HG02588 (cell line): ENCODE measurements at regions not wholly inside any gene's neighbourhood (a gene's known extent, or its start where the extent isn't known, plus 50 kb on each side); places are given as distances from the start of the nearest gene placed in this dataset.

ENCODE experiments used
- ATAC-seq: cut with Tn5 transposase; IDR thresholded peaks from one replicate; pipeline ENCODE4 v1.9.1; 2021; ENCODE audit warnings: mild to moderate bottlenecking, moderate library complexity; ENCODE audit not compliant: unreplicated experiment

- ATAC-seq, result no peak
Observed at GRCh38 chr6:106773996-106774629, 144.7 kb downstream of the QRSL1 start.

- ATAC-seq, result no peak
Observed at GRCh38 chr6:106773522-106773921, 144.1 kb downstream of the QRSL1 start.

- ATAC-seq, result no peak
Observed at GRCh38 chr6:106772270-106773142, 143.1 kb downstream of the QRSL1 start.

- ATAC-seq, result no peak
Observed at GRCh38 chr6:106771822-106772221, 142.4 kb downstream of the QRSL1 start.

GRCh38 chr6:106770663-106771062 lies 141.3 kb downstream of the QRSL1 start:
- no peak for ATAC-seq

DNA sequence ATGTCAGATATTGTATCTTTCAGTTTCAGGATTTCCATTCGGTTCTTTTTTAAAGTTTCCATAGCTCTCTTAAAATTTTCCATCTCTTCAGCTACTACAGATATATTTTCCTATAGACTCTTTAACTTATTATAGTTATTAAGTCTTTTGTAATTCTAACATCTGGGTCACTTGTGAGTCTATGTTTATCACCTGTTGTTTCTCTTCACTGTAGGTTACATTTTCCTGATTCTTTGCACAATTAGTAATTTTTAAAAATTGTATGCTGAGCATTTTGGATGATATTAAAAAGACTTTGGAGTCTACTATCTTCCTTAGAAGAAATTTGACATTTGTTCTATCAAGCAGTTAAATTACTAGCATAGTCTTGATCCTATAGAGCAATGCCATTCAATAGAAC lies 140.7 kb downstream of the QRSL1 start:
- ATAC-seq, result no peak

DNA sequence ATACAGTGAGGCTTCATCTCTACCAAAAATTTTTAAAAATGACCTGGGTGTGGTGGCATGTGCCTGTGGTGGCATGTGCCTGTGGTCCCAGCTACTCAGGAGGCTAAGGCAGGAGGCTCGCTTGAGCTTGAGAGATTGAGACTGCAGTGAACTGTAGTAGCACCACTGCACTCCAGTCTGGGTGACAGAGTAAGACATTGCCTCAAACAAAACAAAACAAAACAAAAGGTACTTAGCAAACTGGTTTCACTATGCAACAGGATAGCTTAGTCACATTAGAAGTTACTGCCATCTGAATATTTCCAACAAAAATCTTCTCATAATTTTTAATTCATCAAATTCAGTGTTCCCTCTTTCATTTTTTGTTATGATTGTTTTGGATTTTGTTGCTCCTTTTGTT lies 137.9 kb downstream of the QRSL1 start:
- ATAC-seq, result no peak

- no peak for ATAC-seq
Observed at GRCh38 chr6:106766201-106766600, 136.8 kb downstream of the QRSL1 start.

- no peak for ATAC-seq
Observed at GRCh38 chr6:106765496-106765895, 136.1 kb downstream of the QRSL1 start.

DNA sequence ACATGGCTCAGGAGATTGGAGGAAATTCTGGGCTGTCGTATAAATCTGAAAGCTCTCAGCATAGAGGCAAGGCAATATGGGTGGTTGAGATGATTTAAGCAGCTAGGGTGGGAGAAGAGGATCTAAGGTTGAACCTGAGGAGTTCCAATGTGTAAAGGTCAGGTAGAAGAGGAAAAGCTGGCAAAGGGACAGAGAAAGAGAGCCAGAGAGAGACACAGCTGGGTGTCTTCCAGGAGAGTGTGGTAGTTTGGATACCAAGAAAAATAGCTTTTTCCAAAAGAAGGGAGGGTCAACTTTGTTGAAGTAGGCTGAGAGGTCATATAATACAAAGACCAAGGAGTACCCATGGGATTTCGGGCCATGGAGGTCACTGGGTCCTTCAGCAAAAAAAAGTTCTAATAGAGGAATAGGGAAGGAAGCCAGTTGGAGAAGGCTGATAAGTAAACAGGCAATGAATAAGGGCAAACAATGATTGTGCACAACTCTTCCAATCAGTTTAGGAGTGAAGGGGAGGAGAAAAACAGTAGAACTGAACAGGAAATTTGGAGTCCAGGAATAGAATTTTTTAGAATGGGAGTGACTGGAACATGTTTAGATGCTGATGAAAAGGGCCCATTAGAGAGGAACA lies 135.1 kb downstream of the QRSL1 start:
- no peak for ATAC-seq

- no peak for ATAC-seq
Observed at GRCh38 chr6:106763361-106763760, 134.0 kb downstream of the QRSL1 start.

DNA sequence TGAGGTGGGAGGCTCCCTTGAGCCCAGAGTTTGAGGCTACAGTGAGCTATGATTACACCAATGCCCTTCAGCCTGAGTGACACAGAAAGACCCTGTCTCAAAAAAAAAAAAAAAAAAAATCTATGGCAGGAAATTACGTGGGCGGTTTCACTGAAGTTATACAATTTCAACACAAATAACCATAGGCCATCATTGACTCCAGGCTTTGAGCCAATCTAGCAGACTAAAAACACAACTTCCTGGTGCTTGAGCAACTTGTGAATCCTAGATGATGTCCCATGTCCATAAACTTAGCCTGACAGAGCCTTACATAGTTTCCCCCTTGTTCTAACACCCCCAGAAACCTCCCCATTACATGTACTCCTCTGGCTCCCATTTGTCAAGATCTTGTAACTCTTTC lies 131.8 kb downstream of the QRSL1 start:
- no peak for ATAC-seq

DNA sequence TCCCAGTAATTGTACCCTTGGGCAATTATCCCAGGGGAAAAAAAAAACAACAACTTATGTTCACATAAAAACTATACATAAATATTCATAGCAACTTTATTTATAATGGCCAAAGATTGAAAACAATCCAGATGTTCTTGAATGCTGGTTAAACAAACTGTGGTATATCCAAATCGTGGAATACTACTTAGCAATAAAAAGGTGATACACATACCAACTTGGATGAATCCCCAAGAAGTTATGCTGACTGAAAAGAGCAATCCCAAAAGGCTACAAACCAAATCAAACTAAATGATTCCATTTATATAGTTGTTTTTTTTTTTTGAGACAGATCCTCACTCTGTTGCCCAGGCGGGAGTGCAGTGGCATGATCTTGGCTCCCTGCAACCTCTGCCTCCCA lies 129.7 kb downstream of the QRSL1 start:
- no peak for ATAC-seq

GRCh38 chr6:106757722-106758467 lies 128.5 kb downstream of the QRSL1 start:
- no peak for ATAC-seq

- no peak for ATAC-seq
Observed at GRCh38 chr6:106757267-106757666, 127.9 kb downstream of the QRSL1 start.

DNA sequence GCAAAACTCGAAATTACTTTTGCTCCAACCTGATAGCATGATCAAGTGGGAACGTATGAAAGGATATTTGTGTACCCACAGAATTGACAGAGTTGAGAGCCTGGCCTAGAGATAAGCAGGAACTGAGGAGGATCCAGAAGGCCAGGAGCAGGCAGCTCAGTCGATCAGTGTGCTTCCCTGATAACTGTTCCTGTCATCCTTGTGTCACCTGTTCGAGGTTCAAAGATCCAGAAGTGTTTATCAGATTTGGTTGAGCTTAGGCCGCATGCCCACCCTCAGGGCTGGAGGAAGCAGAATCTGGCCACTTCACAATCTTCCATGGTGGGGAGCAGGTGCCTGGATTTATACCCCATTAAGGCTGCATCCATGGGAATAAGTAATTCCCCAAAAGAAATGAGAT lies 124.8 kb downstream of the QRSL1 start:
- ATAC-seq, result no peak

- no peak for ATAC-seq
Observed at GRCh38 chr6:106752641-106753040, 123.3 kb downstream of the QRSL1 start.

GRCh38 chr6:106751501-106752252 lies 122.3 kb downstream of the QRSL1 start:
- no peak for ATAC-seq

GRCh38 chr6:106750946-106751345 lies 121.6 kb downstream of the QRSL1 start:
- no peak for ATAC-seq

DNA sequence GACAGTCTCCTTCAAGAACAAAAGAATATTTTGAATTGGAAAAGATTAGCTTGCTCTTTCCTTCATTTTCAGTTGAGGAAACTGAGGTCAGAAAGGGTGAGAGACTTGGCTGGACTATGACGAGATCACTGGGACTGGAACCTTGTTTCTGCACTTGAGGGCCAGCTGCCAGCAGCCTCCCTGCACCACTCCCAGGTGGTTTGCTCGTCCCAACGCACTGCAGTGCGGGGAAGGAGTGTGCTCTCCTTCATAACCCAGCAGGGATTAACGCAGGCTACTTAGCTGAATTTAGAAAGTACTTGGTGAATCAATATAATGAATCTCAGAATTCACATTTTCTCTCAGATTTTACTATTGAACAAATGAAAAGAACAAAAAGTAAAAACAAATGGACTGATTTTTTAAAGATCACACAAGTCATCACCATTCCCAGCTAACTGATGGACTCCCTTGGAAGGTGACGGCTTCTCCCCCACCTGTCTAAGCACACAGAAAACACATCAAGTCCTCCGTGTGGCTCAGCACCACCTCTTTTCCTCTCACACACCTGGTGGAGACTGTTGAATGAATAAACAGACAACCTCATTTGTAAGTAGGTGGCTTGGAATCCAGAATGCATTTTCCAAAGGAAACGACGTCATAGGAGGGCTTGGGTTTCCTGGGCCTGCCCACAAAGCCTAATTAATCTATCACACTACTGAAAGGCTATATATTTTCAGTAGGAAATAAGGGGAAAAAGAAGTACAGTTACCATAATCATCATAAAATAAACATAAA lies 121.0 kb downstream of the QRSL1 start:
- ATAC-seq, result no peak
